Stimulated activated naive CD8-positive, alpha-beta T cell treated with anti-CD3 and anti-CD28 coated beads, Interleukin-15, Interleukin-2, amounts not matched to agents 100 U/mL and 50 U/mL, for 24 hours (primary cell): ENCODE measurements at regions not wholly inside any gene's neighbourhood (a gene's known extent, or its start where the extent isn't known, plus 50 kb on each side); places are given as distances from the start of the nearest gene placed in this dataset.
"Not testable (repeated sequence)": the region's sequence is repeated elsewhere in the genome, so short reads cannot be mapped to it uniquely, and the experiment has no call there.

ENCODE experiments used
- ATAC-seq: fragments of 150-1000 bp; cut with Tn5 transposase; one replicate; pipeline ENCODE4 v1.10.0; 2021
- DNase-seq: peaks from one replicate; pipeline ENCODE4 v3.0.0; 2021

- DNase-seq (no peak), ATAC-seq (no peak)
These were observed 230.6 kb downstream of the FNDC1 start for GRCh38 chr6:159399751-159400221.

- ATAC-seq, result no peak
- DNase-seq, result no peak
These were observed 229.4 kb downstream of the FNDC1 start for GRCh38 chr6:159398633-159399032.

DNA sequence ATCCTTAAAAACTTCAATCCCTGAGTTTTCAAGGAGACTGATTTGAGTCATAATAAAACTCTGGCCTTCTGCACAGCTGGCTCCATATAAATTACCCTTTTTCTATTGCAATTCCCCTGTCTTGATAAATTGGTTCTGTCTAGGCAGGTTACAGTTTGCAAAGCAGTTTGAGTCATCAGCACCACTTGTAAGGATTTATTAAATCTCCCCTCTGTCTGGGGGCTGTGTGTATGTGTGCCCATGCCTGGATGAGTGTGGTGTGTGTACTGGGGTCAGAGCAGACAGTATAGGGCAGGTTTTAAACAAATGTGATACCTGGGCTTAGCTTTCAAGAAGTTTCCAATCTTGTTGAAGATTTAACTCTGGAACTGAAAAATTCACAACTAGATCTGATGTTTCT lies 228.6 kb downstream of the FNDC1 start:
- ATAC-seq (no peak), DNase-seq (no peak)

DNA sequence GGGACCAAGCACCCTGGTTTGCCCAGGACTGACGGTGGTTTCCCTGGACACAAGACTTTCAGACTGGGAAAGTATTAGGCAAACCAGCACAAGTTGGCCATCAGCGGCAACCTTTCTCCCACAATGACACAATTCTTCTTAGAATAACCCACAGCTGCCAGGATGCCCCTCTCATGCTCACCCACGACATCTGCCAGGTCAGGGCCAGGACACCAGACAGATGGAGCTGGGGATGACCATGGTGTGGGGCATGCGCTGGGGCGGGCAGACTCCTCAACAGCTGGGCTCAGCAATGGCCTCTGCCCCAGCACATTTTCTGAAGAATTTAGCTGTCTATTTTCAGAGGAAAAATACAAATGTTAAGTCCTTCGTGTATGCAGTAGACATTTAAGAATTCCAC lies 226.4 kb downstream of the FNDC1 start:
- DNase-seq (no peak), ATAC-seq (no peak)

DNA sequence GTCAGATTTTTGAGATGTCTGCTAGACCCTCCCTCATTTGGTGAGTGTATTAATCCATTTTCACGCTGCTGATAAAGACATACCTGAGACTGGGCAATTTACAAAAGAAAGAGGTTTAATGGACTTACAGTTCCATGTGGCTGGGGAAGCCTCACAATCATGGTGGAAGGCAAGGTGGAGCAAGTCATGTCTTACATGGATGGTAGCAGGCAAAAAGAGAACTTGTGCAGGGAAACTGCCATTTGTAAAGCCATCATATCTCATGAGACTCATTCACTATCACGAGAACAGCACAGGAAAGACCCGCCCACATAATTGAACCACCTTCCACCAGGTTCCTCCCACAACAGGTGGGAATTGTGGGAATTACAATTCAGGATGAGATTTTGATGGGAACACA lies 223.5 kb downstream of the FNDC1 start:
- not testable (repeated sequence) for DNase-seq, ATAC-seq

DNA sequence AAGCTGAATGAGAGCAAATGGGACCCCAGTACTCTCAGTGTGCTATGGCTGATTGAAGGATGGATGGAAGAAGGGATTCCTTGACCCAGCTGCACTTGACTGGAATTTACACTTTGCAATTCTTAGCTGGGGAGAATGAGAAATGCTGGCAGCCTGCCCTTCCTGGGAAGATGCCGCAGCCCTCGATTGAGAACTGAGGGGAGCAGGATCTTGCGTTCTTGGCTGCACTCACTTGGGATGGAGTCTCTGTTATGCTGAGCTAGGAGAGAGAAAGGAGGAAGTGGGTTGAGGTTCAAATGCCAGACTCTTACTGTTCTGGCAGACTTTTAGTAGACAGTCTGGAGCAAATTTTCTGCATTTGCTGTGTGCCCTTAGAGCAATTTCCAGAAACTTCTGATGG lies 221.2 kb downstream of the FNDC1 start:
- ATAC-seq (no peak), DNase-seq (no peak)

DNA sequence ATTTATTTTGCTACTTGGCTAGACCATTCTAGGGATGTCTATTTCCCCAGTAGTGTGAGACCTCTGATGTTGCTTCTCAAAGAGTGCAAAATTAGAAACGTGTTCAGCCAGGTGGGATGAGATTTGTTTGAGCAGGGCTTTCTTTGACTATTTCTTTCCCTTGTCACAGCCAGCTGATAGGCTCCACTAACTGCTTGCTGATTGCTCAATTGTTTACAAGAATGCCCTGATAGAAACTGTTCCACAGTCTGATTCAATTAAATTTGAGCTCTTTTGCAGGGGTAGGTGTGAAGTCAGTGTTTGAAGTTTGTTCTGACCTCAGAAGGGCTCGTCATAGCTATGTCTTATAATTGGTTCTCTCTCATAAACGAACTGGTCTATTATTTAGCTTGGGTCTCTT lies 220.5 kb downstream of the FNDC1 start:
- DNase-seq (no peak), ATAC-seq (no peak)

DNA sequence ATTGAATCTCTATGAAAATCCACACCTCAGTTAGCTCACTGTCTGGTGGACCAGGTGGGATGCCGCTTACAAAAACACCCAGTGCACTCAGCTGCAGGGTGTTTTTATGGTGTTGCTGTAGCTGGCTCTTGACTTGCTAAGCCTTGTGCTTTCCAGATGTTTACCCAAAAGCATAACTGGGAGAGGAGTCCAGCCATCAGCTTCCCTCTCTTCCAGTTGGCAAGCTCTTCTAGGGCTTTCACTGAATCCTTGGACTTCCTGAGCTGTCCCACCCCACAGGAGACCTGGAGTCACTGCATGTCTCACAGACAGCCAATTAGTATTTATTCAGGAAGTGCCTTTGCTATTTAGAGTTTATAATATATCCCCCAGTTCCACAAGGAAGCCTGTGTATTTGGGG lies 210.9 kb downstream of the FNDC1 start:
- ATAC-seq (no peak), DNase-seq (no peak)

GRCh38 chr6:159378411-159379328 lies 209.5 kb downstream of the FNDC1 start:
- no peak for DNase-seq
- no peak for ATAC-seq

DNA sequence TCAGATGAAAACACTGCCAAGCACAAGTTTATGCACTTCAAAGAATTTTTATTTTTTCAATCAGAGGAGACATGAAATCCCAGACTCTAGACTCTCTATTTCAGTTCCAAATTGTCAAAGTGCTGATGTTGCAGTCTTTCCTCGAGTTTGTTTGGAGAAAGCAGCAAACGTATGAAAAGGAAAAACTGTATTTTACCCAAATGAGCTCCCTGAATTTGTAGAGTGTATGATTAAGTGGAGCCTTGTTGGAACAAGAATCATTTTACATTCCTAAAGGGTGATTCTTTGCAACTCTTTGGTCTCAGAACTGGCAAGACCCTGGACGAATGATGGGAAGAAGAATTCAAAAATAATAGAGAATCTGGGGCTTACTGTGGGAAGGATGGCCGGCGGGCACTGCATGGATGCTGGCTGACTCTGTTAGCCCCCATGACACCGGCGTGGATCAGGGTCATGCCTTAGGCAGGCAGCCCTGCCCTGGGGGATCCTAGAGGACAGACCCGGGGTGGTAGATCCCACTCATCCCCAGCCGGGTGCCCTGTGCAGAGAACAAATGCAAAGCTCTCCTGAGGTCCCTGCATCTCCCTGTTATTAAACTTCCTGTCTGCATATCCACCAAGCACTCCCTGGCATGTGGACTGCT lies 207.4 kb downstream of the FNDC1 start:
- DNase-seq, result no peak
- ATAC-seq, result no peak

DNA sequence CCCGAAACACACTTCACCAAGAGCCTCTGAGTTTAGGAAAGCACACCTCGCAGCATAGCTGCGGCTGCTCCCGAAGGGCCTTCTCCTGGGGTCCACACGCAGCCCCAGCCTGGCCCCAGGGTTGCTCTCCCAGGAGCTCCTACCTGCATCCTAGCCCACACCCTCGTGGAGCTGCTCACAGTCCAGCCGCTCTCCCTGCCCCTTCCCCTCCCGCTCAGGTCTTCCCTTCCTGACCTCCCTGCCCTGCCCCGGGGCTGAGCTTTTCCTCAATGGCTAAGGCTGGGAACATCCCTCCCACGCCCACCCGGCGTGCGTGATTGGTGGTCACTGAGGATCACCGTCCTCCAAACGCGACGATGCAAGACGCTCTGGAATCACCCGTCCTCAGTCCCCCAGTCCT lies 205.8 kb downstream of the FNDC1 start:
- ATAC-seq, result no peak
- DNase-seq, result no peak

- no peak for DNase-seq
- no peak for ATAC-seq
These were observed 204.5 kb downstream of the FNDC1 start for GRCh38 chr6:159373670-159374069.

DNA sequence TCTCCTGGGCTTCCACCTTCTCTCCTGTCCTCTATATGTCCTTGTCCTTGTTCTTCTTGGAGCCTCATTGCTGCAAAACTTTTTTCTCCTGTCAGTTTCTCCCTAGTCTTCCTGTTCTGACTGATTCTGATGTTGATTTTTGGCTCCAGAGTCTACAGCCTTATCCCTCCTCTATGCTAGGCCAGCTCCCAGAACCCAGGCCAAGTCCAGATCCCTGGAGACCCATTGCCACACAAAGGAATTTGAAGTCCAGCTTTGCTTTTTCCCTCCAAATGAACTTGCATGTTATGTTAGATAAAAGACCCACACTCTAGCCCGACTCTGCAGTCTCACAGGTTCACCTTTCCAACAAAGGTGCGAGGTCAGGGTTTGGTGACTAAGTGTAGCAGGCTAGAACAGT lies 203.1 kb downstream of the FNDC1 start:
- DNase-seq, result no peak
- ATAC-seq, result no peak

- ATAC-seq, result no peak
- no peak for DNase-seq
These were observed 191.1 kb downstream of the FNDC1 start for GRCh38 chr6:159360306-159360705.

- DNase-seq (no peak), ATAC-seq (no peak)
These were observed 190.5 kb downstream of the FNDC1 start for GRCh38 chr6:159359581-159360297.

GRCh38 chr6:159358562-159358961 lies 189.4 kb downstream of the FNDC1 start:
- DNase-seq, result no peak
- no peak for ATAC-seq

- no peak for ATAC-seq
These were observed 188.2 kb downstream of the FNDC1 start for GRCh38 chr6:159357211-159357915.

GRCh38 chr6:159353193-159353592 lies 184.0 kb downstream of the FNDC1 start:
- DNase-seq (no peak), ATAC-seq (no peak)

More at GRCh38 chr6:159357211-159357915, 188.2 kb downstream of the FNDC1 start:
- no peak for DNase-seq

GRCh38 chr6:159351707-159352106 lies 182.5 kb downstream of the FNDC1 start:
- DNase-seq, result no peak
- ATAC-seq, result no peak

GRCh38 chr6:159349915-159350314 lies 180.7 kb downstream of the FNDC1 start:
- DNase-seq (no peak), ATAC-seq (no peak)

- no peak for DNase-seq
- no peak for ATAC-seq
These were observed 174.5 kb downstream of the FNDC1 start for GRCh38 chr6:159343709-159344108.

GRCh38 chr6:159342146-159342545 lies 172.9 kb downstream of the FNDC1 start:
- DNase-seq (no peak), ATAC-seq (no peak)
